GM23338 (cell line): ENCODE measurements at regions not wholly inside any gene's neighbourhood (a gene's known extent, or its start where the extent isn't known, plus 50 kb on each side); places are given as distances from the start of the nearest gene placed in this dataset.

ENCODE experiments used
- ATAC-seq: fragments of 200-7000 bp; cut with Tn5 transposase; 3 replicates; pipeline ENCODE4 v1.9.1; 2020
- DNase-seq: peaks from one replicate; pipeline ENCODE4 v3.0.0-alpha.2; 2015; ENCODE audit warnings: low spot score
- H2AFZ ChIP-seq: fragments of 200-600 bp; sonication (generic); 2 replicates; pipeline ENCODE4 v1.8.0; 2016; ENCODE audit warnings: antibody characterized with exemption, mild to moderate bottlenecking, moderate library complexity
- H3F3A ChIP-seq: fragments of 200-600 bp; sonication (generic); replicated peaks from 2 replicates; pipeline ENCODE4 v1.8.0; 2017; ENCODE audit warnings: antibody characterized with exemption, mixed run types, low read depth
- H3K27ac ChIP-seq: fragments of 200-600 bp; sonication (generic); 2 replicates; pipeline ENCODE4 v1.6.1; 2016; ENCODE audit warnings: low read depth
- H3K27me3 ChIP-seq: fragments of 200-600 bp; sonication (generic); 2 replicates; pipeline ENCODE4 v1.8.0; 2016; ENCODE audit warnings: mild to moderate bottlenecking, mixed run types, moderate library complexity; ENCODE audit not compliant: insufficient read depth
- H3K36me3 ChIP-seq: fragments of 200-600 bp; sonication (generic); 2 replicates; pipeline ENCODE4 v1.8.0; 2016; ENCODE audit warnings: mild to moderate bottlenecking; ENCODE audit not compliant: insufficient read depth
- H3K4me1 ChIP-seq: fragments of 200-600 bp; sonication (generic); 2 replicates; pipeline ENCODE4 v1.8.0; 2016; ENCODE audit warnings: mild to moderate bottlenecking, moderate library complexity; ENCODE audit not compliant: insufficient read depth
- H3K4me2 ChIP-seq: fragments of 200-600 bp; sonication (generic); 2 replicates; pipeline ENCODE4 v1.7.1; 2017; ENCODE audit warnings: mixed run types
- H3K4me3 ChIP-seq: fragments of 200-600 bp; sonication (generic); 2 replicates; pipeline ENCODE4 v1.6.1; 2016; ENCODE audit warnings: mixed run types
- H3K79me2 ChIP-seq: fragments of 200-600 bp; sonication (generic); replicated peaks from 2 replicates; pipeline ENCODE4 v1.8.0; 2017; ENCODE audit warnings: mild to moderate bottlenecking; ENCODE audit not compliant: insufficient read depth
- H3K9me2 ChIP-seq: fragments of 200-600 bp; sonication (generic); 2 replicates; pipeline ENCODE4 v1.8.0; 2017; ENCODE audit not compliant: insufficient read depth
- H4K20me1 ChIP-seq: fragments of 200-600 bp; sonication (generic); replicated peaks from 2 replicates; pipeline ENCODE4 v1.8.0; 2017; ENCODE audit warnings: mild to moderate bottlenecking; ENCODE audit not compliant: insufficient read depth
- H3K27ac Mint-ChIP-seq: 2 replicates; pipeline ENCODE4 v1.8.0; 2020; ENCODE audit warnings: inconsistent platforms, mild to moderate bottlenecking, moderate library complexity, mixed read lengths
- H3K27me3 Mint-ChIP-seq: 3 replicates; pipeline ENCODE4 v1.8.0; 2022; ENCODE audit warnings: low read depth, mild to moderate bottlenecking, moderate library complexity, mixed read lengths, inconsistent platforms; ENCODE audit not compliant: insufficient read depth, poor library complexity
- H3K36me3 Mint-ChIP-seq: 3 replicates; pipeline ENCODE4 v1.8.0; 2021; ENCODE audit warnings: low read depth, mild to moderate bottlenecking, inconsistent platforms, moderate library complexity, mixed read lengths
- H3K4me1 Mint-ChIP-seq: 3 replicates; pipeline ENCODE4 v1.8.0; 2020; ENCODE audit warnings: mild to moderate bottlenecking, inconsistent platforms, mixed read lengths
- H3K4me3 Mint-ChIP-seq: 3 replicates; pipeline ENCODE4 v1.8.0; 2021; ENCODE audit warnings: moderate library complexity, mild to moderate bottlenecking, inconsistent platforms, mixed read lengths
- H3K9me3 Mint-ChIP-seq: 3 replicates; pipeline ENCODE4 v1.8.0; 2020; ENCODE audit warnings: moderate library complexity, mild to moderate bottlenecking, inconsistent platforms, mixed read lengths
- CREB1 ChIP-seq: fragments of 250-450 bp; sonication (Bioruptor Pico); IDR thresholded peaks from 2 replicates; pipeline ENCODE4 v1.5.0; 2020; ENCODE audit warnings: low read depth, mild to moderate bottlenecking, moderate library complexity
- CTCF ChIP-seq, 2 experiments: fragments of 200-600 bp in 1 of 2; sonication (generic) in 1 of 2; conservative IDR thresholded peaks; 2 replicates each; pipeline versions ENCODE4 v1.5.1 to v1.6.1; 2016 to 2017; ENCODE audit warnings: antibody characterized with exemption in 2 of 2, low read depth in 2 of 2, mild to moderate bottlenecking in 2 of 2, moderate library complexity in 1 of 2
- EZH2 ChIP-seq: fragments of 200-600 bp; sonication (generic); IDR thresholded peaks from one replicate; pipeline ENCODE4 v1.8.0; 2017; ENCODE audit warnings: antibody characterized with exemption, mild to moderate bottlenecking, low read depth; ENCODE audit not compliant: unreplicated experiment
- EZH2phosphoT487 ChIP-seq: fragments of 200-600 bp; sonication (generic); IDR thresholded peaks from one replicate; pipeline ENCODE4 v1.8.1; 2018; ENCODE audit warnings: antibody characterized with exemption; ENCODE audit not compliant: unreplicated experiment
- JUNB ChIP-seq: IDR thresholded peaks from one replicate; pipeline ENCODE4 v1.6.1; 2016; ENCODE audit warnings: antibody characterized with exemption; ENCODE audit not compliant: unreplicated experiment
- NANOG ChIP-seq: IDR thresholded peaks from 2 replicates; pipeline ENCODE4 v1.6.1; 2016; ENCODE audit warnings: antibody characterized with exemption, borderline replicate concordance
- POLR2AphosphoS5 ChIP-seq: IDR thresholded peaks from 2 replicates; pipeline ENCODE4 v1.6.1; 2016; ENCODE audit warnings: antibody characterized with exemption, low read depth
- REST ChIP-seq: IDR thresholded peaks from one replicate; pipeline ENCODE4 v1.6.1; 2018; ENCODE audit warnings: antibody characterized with exemption; ENCODE audit not compliant: unreplicated experiment
- STAT1 ChIP-seq: IDR thresholded peaks from one replicate; pipeline ENCODE4 v1.6.1; 2016; ENCODE audit warnings: antibody characterized with exemption; ENCODE audit not compliant: unreplicated experiment
- ZNF114 ChIP-seq: fragments of 250-450 bp; sonication (Bioruptor Pico); IDR thresholded peaks from 2 replicates; pipeline ENCODE4 v1.5.0; 2020; ENCODE audit warnings: mild to moderate bottlenecking, moderate library complexity
- ZNF331 ChIP-seq: fragments of 250-450 bp; sonication (Bioruptor Pico); IDR thresholded peaks from 2 replicates; pipeline ENCODE4 v1.5.0; 2020; ENCODE audit warnings: low read depth, mild to moderate bottlenecking, moderate library complexity
- ZNF462 ChIP-seq: fragments of 250-450 bp; sonication (Bioruptor Pico); IDR thresholded peaks from 2 replicates; pipeline ENCODE4 v1.5.0; 2020; ENCODE audit warnings: mild to moderate bottlenecking, moderate library complexity
- TF ChIP-seq, protein P1 (sequence below): IDR thresholded peaks from 2 replicates; pipeline ENCODE4 v1.6.1; 2016; ENCODE audit warnings: antibody characterized with exemption

- H3K27me3 ChIP-seq, result no peaks in the 10 kb centered on the region
- no peaks in the 10 kb centered on the region for H3K36me3 ChIP-seq
- Mint-ChIP-seq H3K9me3 (no peaks in the 10 kb centered on the region; the same call in 2 of the 3 replicates), H3K36me3 (no peaks in the 10 kb centered on the region), H3K4me1 (no peaks in the 10 kb centered on the region), H3K27me3 (peaks cover 2% of the 10 kb centered on the region), H3K27ac (no peak overlapping the region), H3K4me3 (no peak overlapping the region)
- peaks cover 13% of the 10 kb centered on the region; the same call in 1 of the 2 replicates for H3K9me2 ChIP-seq
- DNase-seq, result no peak
- no peak for ATAC-seq
- H3K27ac ChIP-seq, result no peak overlapping the region
- no peaks in the 10 kb centered on the region for H4K20me1 ChIP-seq
- TF ChIP-seq ZNF114 (CRISPR knock-in tag) (no peak), CREB1 (no peak), EZH2phosphoT487 (no peak), NANOG (no peak), ZNF462 (CRISPR knock-in tag) (no peak), CTCF (conservative IDR thresholded peaks at IDR 0.05; ENCODE audit: low read depth in 2 of 2) (no peak), POLR2AphosphoS5 (no peak), STAT1 (no peak), REST (no peak), EZH2 (no peak), ZNF331 (CRISPR knock-in tag) (no peak), JUNB (no peak)
- TF ChIP-seq, protein P1, sequence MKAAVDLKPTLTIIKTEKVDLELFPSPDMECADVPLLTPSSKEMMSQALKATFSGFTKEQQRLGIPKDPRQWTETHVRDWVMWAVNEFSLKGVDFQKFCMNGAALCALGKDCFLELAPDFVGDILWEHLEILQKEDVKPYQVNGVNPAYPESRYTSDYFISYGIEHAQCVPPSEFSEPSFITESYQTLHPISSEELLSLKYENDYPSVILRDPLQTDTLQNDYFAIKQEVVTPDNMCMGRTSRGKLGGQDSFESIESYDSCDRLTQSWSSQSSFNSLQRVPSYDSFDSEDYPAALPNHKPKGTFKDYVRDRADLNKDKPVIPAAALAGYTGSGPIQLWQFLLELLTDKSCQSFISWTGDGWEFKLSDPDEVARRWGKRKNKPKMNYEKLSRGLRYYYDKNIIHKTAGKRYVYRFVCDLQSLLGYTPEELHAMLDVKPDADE, result no peak
- H2AFZ ChIP-seq, result no peak overlapping the region; the same call in 1 of the 2 replicates
- H3F3A ChIP-seq, result no peaks in the 10 kb centered on the region
- H3K4me3 ChIP-seq, result no peak overlapping the region
- no peaks in the 10 kb centered on the region for H3K4me1 ChIP-seq
- H3K79me2 ChIP-seq, result no peaks in the 10 kb centered on the region
- no peak overlapping the region for H3K4me2 ChIP-seq
Observed at GRCh38 chr6:146974351-146974750, 229.9 kb upstream of the STXBP5 start.
